Nucleus accumbens (tissue), 56 donors: ENCODE measurements at regions not wholly inside any gene's neighbourhood (a gene's known extent, or its start where the extent isn't known, plus 50 kb on each side); places are given as distances from the start of the nearest gene placed in this dataset.

Experiments used
- DNase-seq, 56 donors: peaks; one replicate each; lab custom pipeline; 2025; lab: John Stamatoyannopoulos, UW

- DNase-seq = no peak
Measured at GRCh38 chr17:77437747-77438146, 297.0 kb downstream of the SEC14L1 start.

GRCh38 chr17:77438241-77439188 lies 297.7 kb downstream of the SEC14L1 start:
- no peak for DNase-seq

- DNase-seq = no peak
Measured at GRCh38 chr17:77439189-77440018, 298.6 kb downstream of the SEC14L1 start.

- DNase-seq = no peak
Measured at GRCh38 chr17:77440560-77440981, 299.8 kb downstream of the SEC14L1 start.

GRCh38 chr17:77441130-77441920 lies 300.6 kb downstream of the SEC14L1 start:
- no peak for DNase-seq

GRCh38 chr17:77441940-77442339 lies 301.2 kb downstream of the SEC14L1 start:
- no peak for DNase-seq

- no peak for DNase-seq
Measured at GRCh38 chr17:77442976-77443747, 302.4 kb downstream of the SEC14L1 start.

- no peak for DNase-seq
Measured at GRCh38 chr17:77443748-77444260, 303.0 kb downstream of the SEC14L1 start.

- DNase-seq = no peak
Measured at GRCh38 chr17:77444628-77444983, 303.8 kb downstream of the SEC14L1 start.

GRCh38 chr17:77444984-77445759 lies 304.4 kb downstream of the SEC14L1 start:
- DNase-seq = no peak

- no peak for DNase-seq
Measured at GRCh38 chr17:77445760-77446532, 305.2 kb downstream of the SEC14L1 start.

- no peak for DNase-seq
Measured at GRCh38 chr17:77446940-77447634, 306.3 kb downstream of the SEC14L1 start.

GRCh38 chr17:77449373-77449907 lies 308.7 kb downstream of the SEC14L1 start:
- DNase-seq = no peak

GRCh38 chr17:77449908-77450741 lies 309.4 kb downstream of the SEC14L1 start:
- DNase-seq = peak in 51 of 56 donors; percentile 12 to 87 (median 59)

- DNase-seq = peak in 2 of 56 donors; percentile 38 to 57
Measured at GRCh38 chr17:77450742-77451244, 310.0 kb downstream of the SEC14L1 start.
